ENCODE measurements at regions not wholly inside any gene's neighbourhood (a gene's known extent, or its start where the extent isn't known, plus 50 kb on each side); places are given as distances from the start of the nearest gene placed in this dataset.

DNA sequence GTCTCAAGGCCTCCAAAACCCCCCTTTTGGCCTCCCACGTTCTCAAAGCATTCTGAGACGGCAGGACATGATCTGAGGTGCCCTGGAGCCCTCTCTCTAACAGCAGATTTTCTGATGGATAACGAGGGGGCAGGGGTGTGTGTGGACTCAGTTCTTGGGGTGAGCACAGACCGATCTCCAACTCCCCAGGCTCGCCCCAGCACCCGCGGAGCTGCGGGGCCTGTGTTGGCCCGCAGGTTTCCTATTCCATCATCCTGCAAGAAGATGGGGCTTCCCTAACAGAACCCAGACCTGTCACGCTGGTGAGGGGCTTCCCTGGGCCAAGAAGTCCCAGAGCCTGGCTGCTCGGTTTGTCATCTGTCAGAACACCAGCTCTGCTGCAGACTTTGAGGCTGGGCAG is 196.1 kb downstream of the ANAPC1 start:
- DNase-seq: no peak

DNA sequence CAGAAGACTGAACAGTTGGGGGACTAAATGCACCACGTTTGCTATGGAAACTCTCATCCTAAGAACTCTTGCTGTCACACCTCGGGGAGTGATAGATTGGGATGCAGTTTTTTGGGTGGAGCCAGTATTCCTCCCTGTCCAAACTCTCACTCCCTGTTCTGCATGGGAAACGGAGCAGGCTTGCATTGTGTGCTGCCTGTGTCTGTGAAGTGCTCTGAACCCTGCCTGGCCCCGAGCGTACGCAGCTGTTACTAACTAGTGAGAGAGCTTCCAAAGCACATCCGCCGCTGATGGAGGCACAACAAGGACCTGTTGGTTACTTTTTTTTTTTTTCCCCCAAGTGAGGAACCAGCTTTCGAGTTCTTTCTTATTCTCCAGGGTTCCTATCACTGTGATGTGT is 195.5 kb downstream of the ANAPC1 start:
- no peak for DNase-seq

DNA sequence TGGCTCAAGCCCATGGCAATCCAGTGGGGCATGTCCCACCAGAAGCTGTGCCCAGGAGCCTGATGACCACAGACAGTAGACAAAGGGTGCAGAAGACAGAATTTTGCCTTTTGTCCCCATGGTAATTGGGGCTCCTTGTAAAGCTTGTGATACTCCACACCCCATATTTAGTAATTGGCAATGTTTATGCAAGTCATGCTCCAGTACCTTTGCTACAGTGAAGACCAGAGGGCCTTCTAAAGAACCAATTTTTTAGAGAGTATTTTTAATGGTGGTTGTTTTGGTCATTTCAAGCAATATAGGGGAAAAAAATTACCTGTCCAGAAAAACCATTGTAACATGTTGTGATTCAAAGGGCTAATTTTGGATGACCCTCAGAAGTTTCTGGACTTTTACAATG is 194.8 kb downstream of the ANAPC1 start:
- no peak for DNase-seq

DNA sequence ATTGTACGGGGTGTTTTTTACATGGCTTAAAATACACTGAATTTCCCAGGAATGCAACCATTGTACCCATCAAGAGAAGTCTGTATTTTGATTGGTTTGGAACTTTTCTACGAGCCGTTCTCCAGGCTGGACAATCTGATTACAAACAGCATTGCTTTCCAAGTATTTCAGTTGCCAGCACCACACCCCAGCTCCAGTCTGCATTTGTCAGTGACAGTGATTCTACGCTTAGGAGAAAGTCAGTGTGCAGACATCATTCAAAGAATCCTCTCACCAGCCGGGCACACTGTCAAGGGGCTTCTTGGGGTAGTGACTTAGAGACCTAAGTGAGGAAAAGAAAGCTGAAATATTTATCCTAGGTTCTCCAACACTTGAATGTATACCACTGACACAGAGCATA is 194.1 kb downstream of the ANAPC1 start:
- DNase-seq: no peak

DNA sequence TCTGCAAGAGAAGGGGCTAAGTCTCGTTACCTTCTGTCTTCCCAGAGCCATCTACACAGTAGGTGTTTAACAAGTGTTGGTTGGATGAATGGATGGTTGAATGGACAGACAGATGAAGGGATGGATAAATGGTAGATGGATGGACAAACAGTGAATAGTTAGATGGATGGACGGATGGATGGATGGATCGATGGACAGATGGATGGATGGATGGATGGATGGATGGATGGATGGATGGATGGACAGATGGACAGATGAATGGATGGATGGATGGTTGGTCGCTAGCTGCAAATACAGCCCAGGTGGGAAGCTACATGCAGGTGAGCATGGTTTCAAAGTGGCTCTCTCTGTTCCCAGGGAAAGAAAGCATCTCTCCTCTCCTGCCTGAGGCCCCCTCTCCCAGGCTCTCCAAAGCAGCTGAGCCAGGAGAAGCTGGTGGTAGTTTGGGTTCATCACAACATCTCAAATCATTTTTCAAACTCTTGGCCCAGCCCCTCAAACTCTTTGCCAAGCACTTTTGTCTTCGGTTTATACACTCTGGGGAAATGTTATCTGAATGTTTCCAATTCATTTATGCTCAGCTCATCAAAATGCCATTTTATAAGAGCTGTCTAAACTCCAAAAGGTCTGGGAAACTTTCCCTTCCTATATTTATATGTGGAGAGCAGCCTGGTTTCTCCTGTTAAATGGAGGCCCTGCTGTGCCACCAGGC is 192.7 kb downstream of the ANAPC1 start:
- peak; percentile 81 to 85 for DNase-seq

DNA sequence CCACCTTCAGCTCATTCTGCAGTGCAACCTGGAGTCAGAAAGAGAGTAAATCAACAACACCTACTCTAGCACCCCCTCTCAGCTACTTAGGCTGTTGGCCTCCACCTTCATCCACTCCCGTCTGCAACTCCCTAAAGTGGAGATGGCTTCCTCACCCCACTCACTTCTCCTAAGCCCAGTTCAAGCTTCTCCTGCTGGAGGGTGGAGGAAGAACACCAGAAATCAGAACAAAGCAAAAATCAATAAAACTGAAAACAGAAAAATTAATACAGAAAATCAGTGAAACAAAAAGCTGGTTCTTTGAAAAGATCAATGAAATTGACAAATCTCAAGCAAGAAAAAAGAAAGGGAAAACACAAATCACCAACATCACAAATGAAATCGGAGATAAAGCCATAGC is 191.7 kb downstream of the ANAPC1 start:
- no peak for DNase-seq

- no peak for DNase-seq
Measured at GRCh38 chr2:111694700-111695101, 189.3 kb downstream of the ANAPC1 start.

DNA sequence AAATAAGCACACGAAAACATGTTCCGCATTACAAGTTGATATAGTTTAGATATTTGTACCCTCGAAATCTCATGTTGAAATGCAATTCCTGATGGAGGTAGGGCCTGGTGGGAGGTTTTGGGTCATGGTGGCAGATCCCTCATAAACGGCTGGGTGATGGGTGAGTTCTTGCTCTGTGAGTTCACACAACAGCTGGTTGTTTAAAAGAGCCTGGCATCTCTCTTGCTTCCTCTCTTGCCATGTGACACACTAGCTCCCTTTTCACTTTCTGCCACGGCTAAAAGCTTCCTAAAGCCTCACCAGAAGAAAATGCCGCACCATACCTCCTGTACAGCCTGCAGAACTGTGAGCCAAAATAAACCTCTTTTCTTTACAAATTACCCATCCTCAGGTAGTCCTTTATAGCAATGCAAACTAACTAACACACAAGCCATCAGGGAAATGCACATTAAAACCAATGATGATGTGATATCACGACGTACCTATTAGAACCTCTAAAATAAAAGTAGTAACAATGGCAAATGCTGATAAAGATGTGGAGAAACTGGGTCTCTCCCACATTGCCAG is 188.5 kb downstream of the ANAPC1 start:
- no peak for DNase-seq

- DNase-seq: no peak
Measured at GRCh38 chr2:111696226-111696625, 187.8 kb downstream of the ANAPC1 start.

DNA sequence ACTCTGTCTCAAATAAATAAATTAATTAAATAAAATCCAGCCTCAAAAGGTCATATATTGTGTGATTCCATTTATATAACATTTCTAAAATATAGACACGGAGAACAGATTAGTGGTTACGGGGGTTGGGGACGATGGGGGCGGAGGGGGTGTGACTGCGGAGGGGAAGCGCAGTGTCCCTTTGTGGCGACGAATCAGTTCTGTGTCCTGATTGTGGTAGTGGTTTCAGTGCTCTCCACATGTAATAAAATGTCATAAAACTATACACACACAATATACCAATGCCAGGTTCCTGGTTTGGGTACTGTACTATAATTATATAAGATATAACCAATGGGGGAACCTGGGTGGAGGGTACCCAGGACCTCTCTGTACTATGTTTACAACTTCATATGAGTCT is 186.4 kb downstream of the ANAPC1 start:
- DNase-seq: no peak

- no peak for DNase-seq
Measured at GRCh38 chr2:111698089-111698488, 185.9 kb downstream of the ANAPC1 start.

GRCh38 chr2:111698743-111699554 is 185.0 kb downstream of the ANAPC1 start:
- peak; percentile 36 to 55 for DNase-seq

DNA sequence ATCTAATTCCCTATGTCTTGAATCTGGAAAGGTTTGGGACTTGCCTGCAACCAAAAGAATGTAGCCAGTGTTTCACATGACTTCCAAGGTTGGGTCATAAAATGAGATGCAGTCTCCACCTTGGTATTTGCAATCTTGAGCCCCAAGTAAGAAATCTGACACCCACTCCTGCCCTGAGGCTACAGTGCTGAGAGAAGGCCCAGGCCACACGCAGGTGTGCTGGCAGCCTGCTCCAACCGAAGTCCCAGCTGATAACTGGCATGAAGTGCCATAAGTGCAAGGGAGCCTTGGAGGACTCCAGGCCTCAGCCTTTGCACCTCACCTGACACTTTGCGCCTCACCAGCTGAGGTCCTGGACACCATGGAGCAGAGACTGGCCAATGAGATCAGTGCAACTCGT is 182.7 kb downstream of the ANAPC1 start:
- DNase-seq: no peak

- no peak for DNase-seq
Measured at GRCh38 chr2:111701798-111702118, 182.2 kb downstream of the ANAPC1 start.

- no peak for DNase-seq
Measured at GRCh38 chr2:111702119-111702803, 181.7 kb downstream of the ANAPC1 start.

DNA sequence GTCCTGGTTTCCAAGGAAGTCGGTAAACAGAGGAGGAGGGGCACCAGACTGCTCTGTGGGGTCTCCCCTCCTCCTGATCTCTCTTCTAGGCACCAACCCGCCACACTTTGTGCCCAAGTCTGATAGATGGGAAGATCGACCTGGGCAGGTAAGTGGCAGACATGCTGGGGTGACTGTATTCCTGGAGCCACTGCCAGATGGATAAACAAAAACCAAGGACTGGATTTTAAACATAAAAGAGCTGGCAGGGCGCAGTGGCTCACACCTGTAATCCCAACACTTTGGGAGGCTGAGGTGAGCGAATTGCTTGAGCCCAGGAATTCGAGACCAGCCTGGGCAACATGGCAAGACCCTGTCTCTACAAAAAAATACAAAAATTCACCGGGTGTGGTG is 181.2 kb downstream of the ANAPC1 start:
- DNase-seq: no peak

DNA sequence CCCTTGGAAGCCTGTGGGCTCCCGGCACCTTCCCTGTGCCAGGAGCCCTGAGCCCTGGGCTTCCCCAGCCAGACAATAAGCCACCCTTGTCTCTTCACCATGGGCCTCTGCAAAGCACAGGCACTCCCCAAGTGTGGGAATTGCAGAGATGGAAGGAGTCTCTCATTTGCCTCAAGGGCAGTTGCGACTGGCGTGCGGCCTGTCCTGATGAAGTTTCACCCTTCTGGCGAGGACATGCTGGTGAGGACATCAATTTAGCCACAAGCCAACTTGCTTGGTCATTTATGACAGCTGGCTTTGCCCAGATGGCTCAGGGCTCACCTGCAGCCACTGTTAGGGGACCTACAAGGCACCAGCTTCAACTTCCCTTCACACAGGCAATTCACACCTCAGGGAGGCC is 180.2 kb downstream of the ANAPC1 start:
- no peak for DNase-seq

DNA sequence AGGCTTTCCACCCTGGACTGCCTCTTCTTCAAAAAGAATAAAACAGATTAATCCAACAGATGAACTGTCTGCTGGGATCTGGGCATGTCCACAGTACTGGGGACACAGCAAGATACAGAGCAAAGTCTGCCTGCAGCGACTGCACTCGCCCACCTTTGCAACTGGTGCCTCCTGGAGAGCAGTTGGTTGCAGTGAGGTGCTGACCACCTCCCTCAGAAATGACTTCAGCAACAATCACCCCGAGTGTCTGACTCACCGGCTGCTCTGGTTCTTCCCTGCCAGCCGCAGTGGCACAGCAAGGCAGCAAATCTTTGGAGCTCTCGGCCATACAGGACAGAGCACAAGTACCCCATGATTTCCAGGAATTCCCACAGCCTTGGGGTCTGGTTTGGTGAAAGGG is 179.7 kb downstream of the ANAPC1 start:
- DNase-seq: no peak

DNA sequence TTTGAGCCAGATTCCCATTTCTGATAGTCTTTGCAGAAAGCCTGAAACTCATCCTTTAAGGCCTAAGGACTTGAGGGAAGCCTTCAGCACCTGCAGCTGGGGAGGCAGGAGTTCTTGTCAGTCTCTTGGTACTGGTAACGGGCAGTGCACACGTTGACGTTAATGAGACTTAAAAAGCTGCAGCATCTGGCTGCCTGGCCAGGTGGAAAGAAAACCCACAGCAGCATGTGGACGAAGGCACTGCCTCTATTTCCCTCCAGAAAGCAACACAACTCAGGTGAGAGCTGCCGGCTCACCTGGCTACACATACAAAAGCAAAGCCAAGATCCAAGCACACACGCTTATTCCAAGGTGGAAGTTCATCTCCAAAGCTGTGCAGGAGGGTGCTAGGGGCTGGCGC is 178.8 kb downstream of the ANAPC1 start:
- no peak for DNase-seq

GRCh38 chr2:111705711-111706336 is 178.2 kb downstream of the ANAPC1 start:
- no peak for DNase-seq

- no peak for DNase-seq
Measured at GRCh38 chr2:111706481-111707001, 177.5 kb downstream of the ANAPC1 start.

DNA sequence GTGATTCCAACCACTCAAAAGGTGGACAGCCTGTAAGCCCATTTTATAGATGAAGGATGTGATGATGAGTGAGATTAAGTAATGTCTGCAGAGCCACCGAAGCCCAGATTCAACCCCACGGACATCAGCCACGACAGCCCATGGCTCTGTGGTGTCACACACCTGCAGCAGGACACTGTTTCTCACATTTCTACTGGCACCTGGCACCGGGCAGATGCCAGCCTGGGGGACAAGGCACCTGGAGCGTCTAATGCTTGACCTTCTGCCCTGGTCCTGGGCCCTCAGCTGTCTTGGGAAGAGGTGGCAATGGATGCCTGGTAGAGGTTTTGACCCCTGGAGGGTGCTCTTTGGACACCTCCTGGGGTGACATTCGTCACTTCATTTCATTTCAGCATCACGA is 176.3 kb downstream of the ANAPC1 start:
- DNase-seq: no peak
